ENCODE measurements at regions not wholly inside any gene's neighbourhood (a gene's known extent, or its start where the extent isn't known, plus 50 kb on each side); places are given as distances from the start of the nearest gene placed in this dataset.

DNA sequence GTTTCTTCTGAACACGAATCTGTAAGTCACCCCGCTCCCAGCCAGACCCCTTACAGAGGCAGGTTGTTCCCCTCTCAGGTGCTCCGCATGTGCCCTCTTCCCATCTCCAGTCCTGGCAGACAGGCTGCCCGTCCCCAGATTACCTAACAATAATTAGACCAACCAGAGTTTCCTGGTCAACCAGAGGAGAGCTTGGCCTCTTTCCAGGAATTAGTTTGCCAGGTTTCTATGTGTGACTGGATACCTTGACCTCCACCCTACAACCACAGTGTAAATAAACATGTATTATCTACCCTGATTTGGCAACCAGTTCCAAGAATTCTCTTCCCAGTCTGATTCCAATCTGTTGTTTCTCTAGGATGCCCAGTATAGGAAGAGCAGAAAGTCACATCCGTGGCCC, 178.0 kb upstream of the UMPS start:
- no peak for TF ChIP-seq CTCF (IDR thresholded peaks at IDR 0.05)
- TF ChIP-seq EP300 (IDR thresholded peaks at IDR 0.05): no peak
- no peak for TF ChIP-seq POLR2A (IDR thresholded peaks at IDR 0.05)
